ENCODE measurements at regions not wholly inside any gene's neighbourhood (a gene's known extent, or its start where the extent isn't known, plus 50 kb on each side); places are given as distances from the start of the nearest gene placed in this dataset.
"Not testable (repeated sequence)": the region's sequence is repeated elsewhere in the genome, so short reads cannot be mapped to it uniquely, and the experiment has no call there.

DNA sequence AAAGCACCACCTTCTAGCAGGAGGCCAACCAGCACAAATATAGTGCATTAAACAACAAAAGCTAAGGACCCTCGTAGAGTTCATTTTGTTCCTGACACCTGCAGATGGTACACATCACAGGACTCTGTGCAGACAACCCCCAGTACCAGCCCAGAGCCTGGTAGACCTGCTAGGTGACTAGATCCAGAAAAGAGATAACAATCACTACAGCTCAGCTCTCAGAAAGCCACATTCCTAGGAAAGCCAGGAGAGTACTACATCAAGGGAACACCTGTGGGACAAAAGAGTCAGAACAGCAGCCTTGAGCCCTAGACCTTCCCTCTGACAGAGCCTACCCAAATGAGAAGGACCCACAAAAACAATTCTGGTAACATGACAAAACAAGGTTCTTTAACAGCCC lies 344.7 kb upstream of the PTBP2 start:
- in situ Hi-C loops (cut with HindIII; ENCODE audit: low sequenced_read_pairs): no loop called here

DNA sequence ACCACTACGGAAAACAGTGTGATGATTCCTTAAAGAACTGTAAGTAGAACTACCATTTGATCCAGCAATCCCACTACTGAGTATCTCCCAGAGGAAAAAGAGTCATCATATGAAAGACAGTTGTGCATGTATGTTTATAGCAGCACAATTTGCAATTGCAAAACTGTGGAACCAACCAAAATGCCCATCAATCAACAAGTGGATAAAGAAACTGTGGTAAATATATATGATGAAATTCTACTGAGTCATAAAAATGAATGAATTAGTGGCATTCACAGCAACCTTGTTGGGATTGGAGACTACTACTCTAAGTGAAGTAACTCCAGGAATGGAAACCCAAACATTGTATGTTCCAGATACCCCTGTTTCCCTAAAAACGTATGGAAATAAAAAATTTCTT lies 337.0 kb upstream of the PTBP2 start:
- in situ Hi-C loops (cut with HindIII; ENCODE audit: low sequenced_read_pairs): no loop called here

DNA sequence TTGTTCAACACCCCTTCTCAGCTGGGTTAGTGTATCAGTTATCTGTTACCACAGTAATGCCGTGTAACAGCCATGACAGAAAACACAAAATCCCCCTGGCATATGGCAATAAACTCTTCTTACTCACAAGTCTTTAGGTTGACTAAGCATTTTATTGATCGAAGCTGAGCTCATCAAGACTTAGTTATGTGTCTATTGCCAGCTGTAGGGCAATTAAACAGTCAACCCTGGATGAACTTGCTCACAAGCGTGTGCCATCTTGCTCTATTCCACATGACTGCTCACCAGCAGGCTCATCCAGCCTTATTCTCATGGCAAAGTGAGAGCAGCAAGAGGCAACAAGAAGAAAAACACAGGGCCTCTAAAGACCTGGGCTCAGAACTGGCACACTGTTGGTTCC lies 333.8 kb upstream of the PTBP2 start:
- in situ Hi-C loops (cut with HindIII; ENCODE audit: low sequenced_read_pairs): no loop called here

DNA sequence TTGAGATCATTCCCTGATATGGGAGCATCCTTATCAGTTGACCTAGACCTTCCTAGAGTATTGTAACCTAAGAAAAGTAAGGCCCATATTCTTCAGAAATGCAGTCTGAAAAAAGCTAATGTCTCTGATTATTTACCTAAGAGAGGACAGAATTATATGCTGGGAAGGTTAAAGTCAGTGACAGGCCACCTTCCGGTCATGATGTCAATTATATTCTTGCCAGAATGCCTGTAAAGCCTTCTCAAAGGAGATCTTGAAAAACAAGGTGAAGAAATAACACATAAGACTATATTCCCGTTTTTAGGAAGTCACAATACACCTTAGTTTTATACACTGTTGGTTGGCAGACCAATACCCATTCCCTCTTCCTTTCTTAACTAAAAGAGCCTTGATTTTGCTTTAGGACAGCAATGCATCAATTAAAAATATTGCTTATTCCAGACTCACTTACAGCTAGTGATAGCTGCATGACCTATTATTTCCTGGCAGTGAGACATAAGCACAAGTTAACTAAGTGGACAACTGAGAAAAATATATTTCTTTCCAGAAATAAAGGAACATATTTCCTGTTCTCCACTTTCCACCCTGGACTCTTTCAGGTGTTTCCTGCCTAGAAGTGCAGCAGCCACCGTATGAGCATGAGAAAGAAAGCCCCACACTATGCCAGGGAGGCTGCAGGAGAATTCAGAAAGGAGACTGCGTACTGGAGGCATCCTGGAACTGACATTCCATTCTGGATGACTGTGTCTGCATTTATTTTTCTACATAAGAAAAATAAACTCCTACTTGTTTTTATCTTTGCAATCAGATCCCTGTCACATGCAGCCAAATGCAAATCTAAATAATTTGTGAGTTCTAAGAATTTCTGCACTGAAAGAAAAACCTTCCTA lies 332.9 kb upstream of the PTBP2 start:
- in situ Hi-C loops (cut with HindIII; ENCODE audit: low sequenced_read_pairs): no loop called here

DNA sequence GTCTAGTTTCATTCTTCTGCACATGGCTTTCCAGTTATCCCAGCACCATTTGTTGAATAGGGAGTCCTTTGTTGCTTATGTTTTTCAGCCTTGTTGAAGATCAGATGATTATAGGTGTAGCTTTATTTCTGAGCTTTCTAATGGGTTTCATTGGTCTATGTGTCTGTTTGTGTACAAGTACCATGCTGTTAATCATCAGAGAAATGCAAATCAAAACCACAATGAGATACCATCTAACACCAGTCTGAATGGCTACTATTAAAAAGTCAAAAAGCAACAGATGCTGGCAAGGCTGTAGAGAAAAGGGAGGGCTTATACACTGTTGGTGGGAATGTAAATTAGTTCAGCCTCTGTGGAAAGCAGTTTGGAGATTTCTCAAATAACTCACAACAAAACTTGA lies 321.5 kb upstream of the PTBP2 start:
- in situ Hi-C loops (cut with HindIII; ENCODE audit: low sequenced_read_pairs): no loop called here

DNA sequence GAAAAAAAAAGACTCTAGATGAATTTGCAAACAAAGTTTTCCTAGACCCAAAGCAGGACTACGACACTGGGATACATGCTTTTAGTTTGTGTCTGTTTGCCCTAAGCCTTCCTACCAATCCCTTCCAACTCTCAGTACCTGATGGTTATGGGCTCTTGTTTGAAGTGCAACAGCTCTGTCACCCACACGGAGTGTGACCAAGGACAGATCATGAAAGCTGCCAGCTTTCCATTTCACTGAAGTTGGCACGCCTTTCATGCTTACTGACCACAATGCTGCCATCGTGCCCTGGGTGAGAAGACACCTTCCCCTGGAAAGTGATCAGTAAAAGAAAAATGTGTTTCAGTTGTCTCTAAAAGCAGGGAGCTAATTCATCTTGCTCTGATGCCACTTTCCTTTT lies 312.5 kb upstream of the PTBP2 start:
- in situ Hi-C loops (cut with HindIII; ENCODE audit: low sequenced_read_pairs): no loop called here

DNA sequence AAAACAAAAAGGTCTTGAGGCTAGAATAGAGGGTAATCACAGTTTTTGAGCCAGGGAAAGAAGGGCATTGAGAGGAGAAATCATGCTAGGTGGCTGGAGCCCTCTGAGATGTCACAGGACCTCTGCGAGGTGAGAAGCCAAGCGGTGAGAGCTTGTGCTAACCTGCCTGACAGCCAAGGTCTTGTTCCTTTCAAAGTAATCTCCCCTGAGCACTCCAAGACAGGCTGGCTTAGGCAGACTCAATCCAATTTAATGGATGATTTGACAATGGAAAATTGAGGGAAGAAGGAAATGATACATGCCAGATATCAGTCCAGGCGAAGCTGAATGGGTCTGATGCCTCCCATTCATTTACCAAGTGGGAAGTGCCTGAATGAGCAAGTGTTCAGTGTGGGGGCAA lies 311.9 kb upstream of the PTBP2 start:
- in situ Hi-C loops (cut with HindIII; ENCODE audit: low sequenced_read_pairs): no loop called here

DNA sequence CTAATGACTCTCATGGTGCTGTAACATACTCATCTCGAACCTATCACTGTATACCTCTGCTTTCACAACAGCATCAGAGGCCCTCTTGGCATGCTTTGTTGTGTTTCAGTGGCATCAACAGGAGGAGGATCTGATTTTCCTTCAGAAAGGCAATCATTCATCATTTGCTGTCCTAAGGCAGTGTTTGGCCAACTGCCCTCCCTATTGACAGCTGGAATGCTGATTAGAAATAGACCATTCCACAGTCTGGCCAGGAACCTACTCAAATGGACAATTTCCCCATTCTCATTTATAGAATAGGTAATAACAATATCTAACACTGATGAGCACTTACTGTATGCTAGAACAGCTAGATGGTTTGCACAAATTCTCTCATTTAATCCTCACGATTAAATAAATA lies 310.6 kb upstream of the PTBP2 start:
- in situ Hi-C loops (cut with HindIII; ENCODE audit: low sequenced_read_pairs): no loop called here

DNA sequence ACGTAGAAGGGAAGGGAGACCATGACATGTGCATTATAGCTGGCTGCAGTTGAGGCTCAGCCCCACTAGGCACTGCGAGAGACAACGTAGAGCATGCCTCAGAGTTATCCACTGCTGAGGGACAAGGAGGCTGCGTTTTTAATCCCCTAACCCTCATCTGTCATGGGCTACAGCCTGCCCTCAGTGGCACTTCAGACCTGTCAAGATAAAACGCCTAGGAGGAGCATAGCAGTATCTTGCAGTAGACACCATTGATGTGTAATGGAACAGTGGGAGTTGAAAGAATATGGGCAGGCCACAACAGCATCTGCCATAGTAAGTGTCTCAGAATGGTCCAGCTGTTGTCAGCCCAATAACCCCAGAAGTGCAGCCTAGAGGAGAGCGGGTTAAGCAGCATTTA lies 307.0 kb upstream of the PTBP2 start:
- in situ Hi-C loops (cut with HindIII; ENCODE audit: low sequenced_read_pairs): no loop called here

DNA sequence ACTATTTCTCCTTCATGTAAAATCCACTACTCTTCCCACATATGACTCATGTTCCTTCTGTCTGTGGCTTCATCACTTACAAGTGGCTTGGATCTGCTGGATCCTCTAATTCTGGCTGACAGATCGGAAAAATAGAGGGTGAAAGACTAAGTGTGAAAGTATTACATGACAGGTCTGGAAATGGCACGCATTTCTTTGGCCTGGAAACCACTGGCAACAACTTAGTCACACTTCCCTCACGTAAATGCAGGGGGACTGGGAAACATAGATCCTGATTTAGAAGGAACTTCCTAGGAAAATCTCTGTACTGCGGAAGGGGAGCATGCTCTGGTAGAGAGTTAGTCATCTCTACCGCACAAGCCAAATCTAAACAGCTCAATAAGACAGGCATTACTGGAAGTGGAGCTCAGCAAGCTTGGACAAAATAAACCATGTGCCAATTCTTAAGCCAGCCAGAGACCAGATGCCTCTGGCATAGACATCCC lies 305.4 kb upstream of the PTBP2 start:
- in situ Hi-C loops (cut with HindIII; ENCODE audit: low sequenced_read_pairs): no loop called here

DNA sequence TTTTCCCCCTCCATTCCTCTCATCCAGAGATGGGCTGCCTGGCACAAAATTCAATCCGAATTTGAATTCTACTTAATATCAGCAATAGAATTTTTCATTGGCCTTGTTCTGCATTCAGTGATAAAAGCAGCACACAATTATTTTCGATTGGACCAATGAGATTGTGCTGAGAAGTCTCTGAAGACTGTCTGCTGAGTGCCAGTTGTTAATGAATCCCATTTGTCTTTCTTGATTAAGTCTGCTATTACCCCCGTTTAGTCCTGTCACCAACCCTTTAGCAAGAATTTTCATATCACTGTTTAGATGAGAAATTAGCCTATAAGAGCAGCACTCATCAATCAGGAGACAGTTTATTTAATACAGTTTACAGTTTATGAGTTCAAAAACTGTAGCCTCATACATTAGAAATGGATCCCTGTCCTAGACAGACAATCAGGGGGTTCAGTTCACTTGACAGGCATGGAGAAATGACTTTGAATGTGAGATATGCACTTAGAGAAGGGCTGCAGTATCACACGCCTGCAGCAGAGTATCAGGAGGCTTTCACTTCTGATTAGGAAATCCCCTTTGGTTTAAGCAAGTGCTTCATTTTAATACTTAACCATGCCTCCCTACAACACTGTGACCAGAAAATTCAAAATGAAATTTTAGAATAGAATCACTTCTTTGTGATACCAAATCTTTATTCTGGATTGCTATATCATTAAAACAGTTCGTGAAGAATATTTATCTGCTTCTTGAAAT lies 304.7 kb upstream of the PTBP2 start:
- in situ Hi-C loops (cut with HindIII; ENCODE audit: low sequenced_read_pairs): no loop called here

DNA sequence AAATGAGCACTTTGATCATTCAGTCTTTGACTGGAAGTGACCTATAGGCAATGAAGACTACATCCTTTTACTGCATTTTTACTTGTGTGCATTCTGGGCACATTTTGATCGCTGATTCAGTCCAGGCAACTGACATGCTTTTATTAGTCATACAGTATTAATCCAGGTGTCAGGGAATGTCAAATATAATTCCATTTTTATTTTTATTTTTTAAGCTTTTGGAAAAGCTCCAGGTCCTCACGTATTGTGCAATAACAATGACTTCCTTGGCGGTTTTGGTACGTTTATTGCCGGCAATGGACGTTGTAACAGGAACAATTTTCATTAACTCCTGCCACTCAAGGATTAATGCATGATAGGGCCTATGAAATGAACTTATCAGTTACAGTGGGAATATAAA lies 302.6 kb upstream of the PTBP2 start:
- in situ Hi-C loops (cut with HindIII; ENCODE audit: low sequenced_read_pairs): no loop called here

DNA sequence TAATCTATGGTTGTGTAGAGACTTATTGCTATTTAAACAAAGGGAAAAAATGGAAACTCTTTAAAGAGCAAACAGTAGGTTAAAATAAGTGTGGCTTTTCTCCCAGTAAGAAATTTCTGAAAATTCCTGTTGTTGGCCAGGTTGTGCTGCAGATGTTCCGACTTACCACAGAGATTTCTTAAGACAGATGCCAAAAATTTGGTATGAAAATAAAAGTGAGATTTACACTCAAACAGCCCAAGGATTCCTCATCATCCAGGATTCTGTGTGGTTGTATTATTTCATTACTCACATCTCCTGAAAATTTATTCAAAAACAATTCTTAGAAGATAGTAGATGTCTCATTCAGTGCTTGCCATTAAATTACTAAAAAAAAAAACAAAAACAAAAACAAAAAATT lies 296.7 kb upstream of the PTBP2 start:
- in situ Hi-C loops (cut with HindIII; ENCODE audit: low sequenced_read_pairs): no loop called here

DNA sequence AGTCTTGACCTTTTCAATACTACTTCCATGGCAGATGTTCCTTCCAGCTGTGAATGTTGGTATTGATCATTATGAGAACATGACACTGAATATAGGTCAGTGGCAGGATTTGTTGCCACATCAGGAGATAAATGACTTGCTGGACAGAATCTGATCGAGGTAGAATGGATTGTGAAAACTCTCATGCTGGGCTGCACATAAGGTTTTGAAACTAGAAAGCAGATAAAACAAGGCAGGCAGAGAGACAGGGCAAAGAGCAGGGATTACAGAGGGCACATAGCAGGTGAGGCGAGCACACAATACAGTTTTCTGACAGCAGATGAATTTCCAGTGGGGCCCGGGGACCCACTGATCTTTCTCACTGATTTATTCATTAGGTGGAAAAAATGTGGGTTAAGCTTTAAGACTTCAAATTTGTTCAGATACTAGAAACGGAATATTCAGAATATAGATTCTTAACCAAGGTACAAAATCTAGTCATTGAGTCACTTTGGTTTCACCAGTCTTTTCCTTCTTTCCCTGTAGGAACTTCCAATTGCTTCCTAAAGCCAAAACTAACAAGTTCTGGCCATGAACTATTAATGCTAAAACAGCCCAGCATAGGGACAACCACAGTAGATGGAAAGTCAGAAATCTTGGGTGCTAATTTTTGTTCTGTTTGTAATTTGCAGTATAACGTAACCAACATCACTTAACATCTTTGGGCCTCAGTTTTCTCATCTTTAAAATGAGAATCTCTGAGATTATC lies 296.0 kb upstream of the PTBP2 start:
- in situ Hi-C loops (cut with HindIII; ENCODE audit: low sequenced_read_pairs): no loop called here

DNA sequence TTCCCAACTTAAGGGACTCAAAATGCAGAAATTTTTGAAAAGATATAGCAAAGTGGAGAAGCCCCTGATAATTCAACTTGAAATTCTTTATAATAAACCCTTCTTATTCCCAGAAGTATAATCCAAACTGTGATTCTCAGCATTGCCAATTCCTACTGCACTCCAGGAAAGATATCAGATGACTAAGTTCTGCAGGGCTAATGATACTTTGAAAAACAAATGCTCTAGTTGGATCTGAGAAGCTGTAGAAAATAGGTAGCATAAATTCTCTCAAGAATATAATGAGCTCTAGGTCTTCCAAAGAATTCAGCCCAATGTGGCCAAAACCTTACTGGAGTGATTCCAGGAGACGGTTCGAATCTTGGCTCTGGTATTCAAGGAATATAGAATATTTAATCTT lies 294.0 kb upstream of the PTBP2 start:
- in situ Hi-C loops (cut with HindIII; ENCODE audit: low sequenced_read_pairs): no loop called here

DNA sequence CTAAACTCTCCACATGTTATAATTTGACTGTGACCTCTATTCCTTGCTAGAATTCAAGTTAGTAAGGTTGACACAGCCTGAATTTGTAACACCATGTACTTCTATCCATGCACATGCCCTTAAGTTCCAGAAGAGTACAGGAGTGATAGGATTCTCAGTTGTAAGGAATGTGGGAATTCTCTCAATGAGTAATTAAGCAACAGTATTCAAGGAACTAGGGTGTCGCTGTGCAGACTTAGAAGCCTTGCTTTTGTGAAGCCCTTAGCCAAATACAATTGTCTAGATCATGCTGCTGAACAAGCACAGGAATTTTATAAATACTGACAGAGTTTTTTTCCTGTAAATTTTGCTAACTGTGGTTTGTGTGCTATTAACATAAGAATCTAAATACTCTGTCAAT lies 276.3 kb upstream of the PTBP2 start:
- in situ Hi-C loops (cut with HindIII; ENCODE audit: low sequenced_read_pairs): no loop called here

DNA sequence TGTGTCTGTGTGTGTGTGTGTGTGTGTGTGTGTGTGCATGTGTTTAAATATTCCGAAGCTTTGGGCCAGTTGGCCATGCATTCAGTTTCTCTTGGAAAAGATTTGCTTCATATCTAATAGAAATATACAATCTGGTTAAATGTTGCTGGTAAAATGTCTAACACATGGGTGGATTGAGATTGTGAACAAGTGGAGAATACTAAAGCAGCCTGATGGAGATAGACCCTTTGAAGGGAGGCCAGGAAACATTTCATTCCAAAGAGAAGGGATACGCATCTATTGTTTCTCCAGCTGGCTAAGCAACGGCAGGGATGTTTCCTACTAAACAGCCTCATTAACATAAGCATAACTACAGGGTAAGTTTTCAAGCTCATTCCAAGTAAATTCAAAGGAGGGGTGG lies 257.5 kb upstream of the PTBP2 start:
- in situ Hi-C loops (cut with HindIII; ENCODE audit: low sequenced_read_pairs): no loop called here

DNA sequence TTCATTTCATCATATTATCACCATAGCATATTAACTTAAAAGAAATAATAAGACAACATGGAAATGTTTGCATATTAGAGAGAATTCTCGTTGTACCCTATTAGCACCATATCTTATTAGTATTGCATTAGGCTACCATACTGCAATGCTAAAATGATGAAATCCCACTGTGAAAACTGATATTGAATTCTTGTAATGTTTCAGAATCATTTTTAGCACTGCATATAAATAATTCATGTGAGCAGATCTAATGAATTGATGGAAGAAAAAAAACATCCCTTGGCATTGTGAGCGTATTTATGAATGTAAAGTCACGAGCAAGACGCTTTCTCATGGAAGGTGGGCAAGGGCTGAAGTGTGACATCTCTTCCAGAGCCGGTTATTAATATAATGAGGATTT lies 257.1 kb upstream of the PTBP2 start:
- in situ Hi-C loops (cut with HindIII; ENCODE audit: low sequenced_read_pairs): no loop called here

DNA sequence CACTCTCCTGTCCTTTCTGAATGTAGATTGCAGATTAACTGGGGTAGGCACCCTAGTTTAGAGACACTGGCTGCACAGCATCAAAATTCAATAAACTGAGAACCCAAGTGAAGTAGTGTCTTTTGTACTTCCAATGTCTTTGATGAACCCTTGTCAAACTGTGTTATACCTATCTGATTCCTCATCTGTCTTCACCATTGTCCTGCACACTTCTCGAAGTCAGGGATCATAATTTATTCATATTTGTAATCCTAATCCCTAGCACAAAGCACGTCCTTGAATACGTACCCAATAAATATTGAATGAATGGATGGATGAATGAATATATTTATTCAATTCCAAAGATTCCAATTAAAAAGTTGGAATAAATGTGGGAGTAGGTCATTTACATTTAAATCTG lies 256.6 kb upstream of the PTBP2 start:
- in situ Hi-C loops (cut with HindIII; ENCODE audit: low sequenced_read_pairs): no loop called here

DNA sequence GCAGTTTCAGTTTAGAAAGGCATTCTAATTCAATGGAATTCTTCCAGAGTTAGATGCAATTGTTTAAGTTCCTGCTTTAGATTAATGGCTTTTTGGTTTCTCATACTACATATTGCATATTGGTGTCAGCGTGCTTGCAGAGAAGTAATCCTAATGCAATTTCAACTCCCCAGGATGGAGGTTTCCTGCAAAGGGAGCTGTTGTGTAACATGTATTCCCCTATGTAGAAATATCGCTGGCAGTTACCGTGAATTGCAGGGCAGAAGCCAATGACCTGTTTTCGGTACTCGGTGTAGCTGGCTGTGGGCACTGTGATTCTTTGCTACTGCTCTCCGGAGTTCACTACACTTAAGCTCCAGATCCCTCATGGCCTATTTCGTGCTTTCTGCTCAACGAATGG lies 256.1 kb upstream of the PTBP2 start:
- in situ Hi-C loops (cut with HindIII; ENCODE audit: low sequenced_read_pairs): no loop called here

DNA sequence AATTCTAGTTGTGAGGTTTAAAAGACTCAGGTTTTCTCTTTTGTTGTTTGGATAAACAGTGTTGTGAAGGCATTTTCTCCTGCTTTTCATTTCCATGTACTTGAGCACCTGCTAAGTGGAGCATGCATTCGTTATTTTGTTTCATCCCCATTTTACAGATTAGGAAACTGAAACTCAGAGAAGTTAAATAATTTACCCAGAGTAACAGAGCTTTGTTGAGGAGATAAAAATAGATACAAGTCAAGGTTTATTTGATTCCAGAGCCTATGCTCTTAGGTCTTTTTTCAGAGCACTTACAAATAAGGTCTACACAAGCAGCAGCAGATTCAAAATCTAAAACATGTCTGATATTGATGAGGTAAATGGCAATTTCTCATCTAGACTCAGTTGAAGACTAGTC lies 254.7 kb upstream of the PTBP2 start:
- in situ Hi-C loops (cut with HindIII; ENCODE audit: low sequenced_read_pairs): no loop called here

DNA sequence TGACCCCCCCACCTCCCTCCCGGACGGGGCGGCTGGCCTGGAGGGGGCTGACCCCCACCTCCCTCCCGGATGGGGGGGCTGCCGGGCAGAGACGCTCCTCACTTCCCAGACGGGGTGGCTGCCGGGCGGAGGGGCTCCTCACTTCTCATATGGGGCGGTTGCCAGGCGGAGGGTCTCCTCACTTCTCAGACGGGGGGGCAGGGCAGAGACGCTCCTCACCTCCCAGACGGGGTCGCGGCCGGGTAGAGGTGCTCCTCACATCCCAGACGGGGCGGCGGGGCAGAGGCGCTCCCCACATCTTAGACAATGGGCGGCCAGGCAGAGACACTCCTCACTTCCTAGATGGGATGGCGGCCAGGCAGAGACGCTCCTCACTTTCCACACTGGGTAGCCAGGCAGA lies 251.9 kb upstream of the PTBP2 start:
- in situ Hi-C loops (cut with HindIII; ENCODE audit: low sequenced_read_pairs): not testable (repeated sequence)
